OCI-LY7 (cell line): ENCODE measurements at regions not wholly inside any gene's neighbourhood (a gene's known extent, or its start where the extent isn't known, plus 50 kb on each side); places are given as distances from the start of the nearest gene placed in this dataset.

Experiments
- CTCF ChIP-seq: fragments of 200-600 bp; sonication (generic); conservative IDR thresholded peaks from 2 replicates; pipeline ENCODE4 v1.5.1; 2014; ENCODE audit warnings: mild to moderate bottlenecking, antibody characterized with exemption, low read length, moderate library complexity, mixed read lengths
- EZH2phosphoT487 ChIP-seq: fragments of 200-600 bp; sonication (generic); IDR thresholded peaks from 2 replicates; pipeline ENCODE4 v1.6.1; 2018; ENCODE audit warnings: low read depth, borderline replicate concordance, mild to moderate bottlenecking, mixed run types, antibody characterized with exemption, low read length, moderate library complexity, mixed read lengths

- TF ChIP-seq CTCF (no peak), EZH2phosphoT487 (no peak)
Observed at GRCh38 chr3:178181784-178182183, 354.5 kb upstream of the KCNMB2 start.
